22Rv1 (cell line): ENCODE measurements at regions not wholly inside any gene's neighbourhood (a gene's known extent, or its start where the extent isn't known, plus 50 kb on each side); places are given as distances from the start of the nearest gene placed in this dataset.

ENCODE experiments used
- ZFX ChIP-seq: fragments of 450-650 bp; IDR thresholded peaks from 2 replicates; pipeline ENCODE4 v1.6.1; 2017; ENCODE audit warnings: antibody characterized with exemption, borderline replicate concordance
- TF ChIP-seq, protein P1 (sequence below): fragments of 450-650 bp; IDR thresholded peaks from 2 replicates; pipeline ENCODE4 v1.5.1; 2017; ENCODE audit warnings: mild to moderate bottlenecking

DNA sequence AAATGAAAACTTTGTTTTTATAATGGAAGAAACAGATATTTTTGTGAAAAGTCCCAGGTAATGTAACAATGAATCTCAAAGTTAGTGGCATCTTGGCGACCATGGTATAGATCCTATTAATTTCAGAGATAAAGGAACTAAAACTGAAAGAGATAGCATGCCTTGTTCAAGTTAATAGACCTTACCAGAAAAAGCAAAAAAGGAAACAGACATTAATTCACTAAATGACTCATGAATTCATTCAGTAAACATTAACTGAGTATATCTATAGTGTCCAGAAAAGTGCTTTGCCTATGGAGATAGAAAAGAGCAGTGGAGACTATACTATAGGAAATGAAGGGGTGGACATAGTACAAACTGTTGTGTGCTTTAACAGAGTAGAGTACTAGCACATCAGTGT, 763.3 kb downstream of the TRIB2 start:
- no peak for TF ChIP-seq ZFX
- TF ChIP-seq, protein P1, sequence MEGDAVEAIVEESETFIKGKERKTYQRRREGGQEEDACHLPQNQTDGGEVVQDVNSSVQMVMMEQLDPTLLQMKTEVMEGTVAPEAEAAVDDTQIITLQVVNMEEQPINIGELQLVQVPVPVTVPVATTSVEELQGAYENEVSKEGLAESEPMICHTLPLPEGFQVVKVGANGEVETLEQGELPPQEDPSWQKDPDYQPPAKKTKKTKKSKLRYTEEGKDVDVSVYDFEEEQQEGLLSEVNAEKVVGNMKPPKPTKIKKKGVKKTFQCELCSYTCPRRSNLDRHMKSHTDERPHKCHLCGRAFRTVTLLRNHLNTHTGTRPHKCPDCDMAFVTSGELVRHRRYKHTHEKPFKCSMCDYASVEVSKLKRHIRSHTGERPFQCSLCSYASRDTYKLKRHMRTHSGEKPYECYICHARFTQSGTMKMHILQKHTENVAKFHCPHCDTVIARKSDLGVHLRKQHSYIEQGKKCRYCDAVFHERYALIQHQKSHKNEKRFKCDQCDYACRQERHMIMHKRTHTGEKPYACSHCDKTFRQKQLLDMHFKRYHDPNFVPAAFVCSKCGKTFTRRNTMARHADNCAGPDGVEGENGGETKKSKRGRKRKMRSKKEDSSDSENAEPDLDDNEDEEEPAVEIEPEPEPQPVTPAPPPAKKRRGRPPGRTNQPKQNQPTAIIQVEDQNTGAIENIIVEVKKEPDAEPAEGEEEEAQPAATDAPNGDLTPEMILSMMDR, result no peak
